Adrenal gland (tissue), 9 donors: ENCODE measurements at regions not wholly inside any gene's neighbourhood (a gene's known extent, or its start where the extent isn't known, plus 50 kb on each side); places are given as distances from the start of the nearest gene placed in this dataset.

Experiments
- DNase-seq, 7 donors: peaks; one replicate each; pipeline ENCODE4 v3.0.0-alpha.2; 2019 to 2020
- H3K27ac ChIP-seq, 5 donors: fragments of 200-600 bp; sonication (generic) in 4 of 5; 1 replicate in 3 of 5; 2 replicates in 2 of 5; pipeline versions ENCODE4 v1.5.1 to v1.8.0; 2016 to 2020; ENCODE audit warnings: mild to moderate bottlenecking in 1 of 5
- H3K27me3 ChIP-seq: fragments of 200-600 bp; 2 replicates; pipeline ENCODE4 v1.8.0; 2021
- H3K36me3 ChIP-seq, 2 donors: fragments of 200-600 bp; replicated peaks in 1 of 2; 1 replicate in 1 of 2; 2 replicates in 1 of 2; pipeline versions ENCODE4 v1.5.1 to v1.8.0; 2018 to 2022
- H3K4me1 ChIP-seq, 2 donors: fragments of 200-600 bp; replicated peaks in 1 of 2; 1 replicate in 1 of 2; 2 replicates in 1 of 2; pipeline versions ENCODE4 v1.5.1 to v1.8.0; 2018 to 2021
- H3K4me3 ChIP-seq, 4 donors: fragments of 200-600 bp; sonication (generic) in 3 of 4; one replicate each; pipeline ENCODE4 v1.5.1; 2016 to 2018
- H3K9me3 ChIP-seq, 3 donors: fragments of 200-600 bp; sonication (generic) in 1 of 3; replicated peaks in 1 of 3; 1 replicate in 2 of 3; 2 replicates in 1 of 3; pipeline versions ENCODE4 v1.5.1 to v1.8.0; 2016 to 2021
- CTCF ChIP-seq, 6 experiments: fragments of 450-650 bp in 4 of 6; fragments of 200-600 bp in 2 of 6; sonication (generic) in 1 of 6; IDR thresholded peaks; 1 replicate in 5 of 6; 2 replicates in 1 of 6; pipeline versions ENCODE4 v1.5.1 to v1.8.0; 2016 to 2021; ENCODE audit warnings: antibody characterized with exemption in 6 of 6, mild to moderate bottlenecking in 2 of 6, moderate library complexity in 1 of 6
- POLR2A ChIP-seq, 2 donors: fragments of 450-650 bp; IDR thresholded peaks; one replicate each; pipeline ENCODE4 v1.6.1; 2017; ENCODE audit warnings: antibody characterized with exemption in 2 of 2, mild to moderate bottlenecking in 2 of 2, moderate library complexity in 1 of 2
- WGBS, 4 donors: extraction: QIAGEN DNeasy Blood & Tissue Kit in 2 of 4; methylation state at CpG; one replicate each; pipeline versions ENCODE4 v1.1.5 to v1.1.7; 2013 to 2017; 5-methylcytosine and 5-hydroxymethylcytosine counted together
- intact Hi-C, 2 donors: fragments of 100-400 bp; cut with DNase I; formaldehyde crosslinking; loops; one replicate each; pipeline versions ENCODE4 v1.14.1 to v1.15.0; 2022 to 2023
- donor health status: healthy with polysubstance abuse.
- donor health status: Bipolar disorder and iron deficiency.
- donor health status: DM: yes; HTN: yes; CAD: no.
- donor health status: DM: no; HTN: no; CAD: no.
- donor health status: DM: no; HTN: no; CAD: no.

DNA sequence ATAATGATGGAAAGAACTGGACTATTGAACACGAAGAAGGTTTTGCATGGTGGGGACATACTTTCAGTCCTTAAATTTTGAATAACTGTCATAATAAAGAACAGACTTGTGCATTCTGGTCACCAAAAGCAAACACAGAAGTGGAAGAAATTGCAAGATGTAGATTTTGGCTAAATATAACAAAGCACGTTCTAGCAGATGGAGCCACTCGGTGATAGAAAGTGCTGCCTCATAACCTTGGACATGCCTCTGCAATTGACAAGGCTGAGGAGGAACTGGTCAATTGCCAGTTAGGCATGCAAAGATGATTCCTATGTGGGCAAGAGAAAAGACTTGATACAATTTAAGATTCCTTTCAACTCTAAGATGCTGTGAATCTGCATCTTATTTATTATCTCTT is 244.1 kb upstream of the ZC3H12C start:
- Histone ChIP-seq H3K36me3 (no peaks in the 10 kb centered on the region), H3K9me3 (no peaks in the 10 kb centered on the region), H3K27me3 (no peaks in the 10 kb centered on the region), H3K27ac (no peak overlapping the region), H3K4me3 (no peak overlapping the region), H3K4me1 (peaks cover 0 to 9% of the 10 kb centered on the region in 2 donors)
- 67 to 82% (median 71%) methylated on average over 3 of the region's 3 CpGs for WGBS, 4 donors
- no peak for DNase-seq
- TF ChIP-seq CTCF (IDR thresholded peaks at IDR 0.05) (no peak), POLR2A (IDR thresholded peaks at IDR 0.05) (no peak)
- intact Hi-C loops = no loop called here

DNA sequence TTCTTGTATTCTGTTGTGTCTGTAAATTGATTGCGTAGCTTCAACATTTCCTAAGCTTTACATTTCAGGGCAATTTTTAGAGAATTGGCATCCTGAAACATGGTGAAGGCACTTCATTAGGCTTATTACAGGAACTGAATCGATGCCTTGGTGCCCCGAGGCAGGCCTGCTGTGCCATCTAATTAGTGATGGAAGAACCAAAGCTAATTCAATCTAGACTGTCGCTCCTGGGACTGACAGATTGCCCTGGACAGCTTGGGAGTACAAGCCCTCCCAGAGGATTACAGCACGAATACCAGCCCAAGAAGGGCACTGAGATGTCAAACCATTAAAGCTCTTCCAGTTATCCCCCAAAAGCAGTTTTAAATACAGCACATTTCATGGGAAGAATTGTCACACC is 243.2 kb upstream of the ZC3H12C start:
- Histone ChIP-seq H3K27me3 (no peaks in the 10 kb centered on the region), H3K4me1 (peaks cover 0 to 7% of the 10 kb centered on the region in 2 donors), H3K4me3 (no peak overlapping the region), H3K9me3 (no peaks in the 10 kb centered on the region), H3K36me3 (no peaks in the 10 kb centered on the region), H3K27ac (no peak overlapping the region)
- DNase-seq = no peak
- WGBS, 4 donors = 87 to 91% (median 88%) methylated on average over 4 to 5 of the region's 5 CpGs
- TF ChIP-seq POLR2A (IDR thresholded peaks at IDR 0.05) (no peak), CTCF (IDR thresholded peaks at IDR 0.05) (no peak)
- intact Hi-C loops = no loop called here

GRCh38 chr11:109851780-109852390 is 241.3 kb upstream of the ZC3H12C start:
- no peak overlapping the region for H3K4me3 ChIP-seq
- no peaks in the 10 kb centered on the region for H3K27me3 ChIP-seq
- TF ChIP-seq CTCF (IDR thresholded peaks at IDR 0.05) (no peak), POLR2A (IDR thresholded peaks at IDR 0.05) (no peak)
- no peaks in the 10 kb centered on the region for H3K36me3 ChIP-seq
- no peaks in the 10 kb centered on the region for H3K4me1 ChIP-seq
- DNase-seq = no peak
- intact Hi-C loops = no loop called here
- H3K9me3 ChIP-seq = no peaks in the 10 kb centered on the region
- H3K27ac ChIP-seq = no peak overlapping the region
- 60 to 74% (median 61%) methylated on average over 1 of the region's 1 CpG for WGBS, 4 donors

DNA sequence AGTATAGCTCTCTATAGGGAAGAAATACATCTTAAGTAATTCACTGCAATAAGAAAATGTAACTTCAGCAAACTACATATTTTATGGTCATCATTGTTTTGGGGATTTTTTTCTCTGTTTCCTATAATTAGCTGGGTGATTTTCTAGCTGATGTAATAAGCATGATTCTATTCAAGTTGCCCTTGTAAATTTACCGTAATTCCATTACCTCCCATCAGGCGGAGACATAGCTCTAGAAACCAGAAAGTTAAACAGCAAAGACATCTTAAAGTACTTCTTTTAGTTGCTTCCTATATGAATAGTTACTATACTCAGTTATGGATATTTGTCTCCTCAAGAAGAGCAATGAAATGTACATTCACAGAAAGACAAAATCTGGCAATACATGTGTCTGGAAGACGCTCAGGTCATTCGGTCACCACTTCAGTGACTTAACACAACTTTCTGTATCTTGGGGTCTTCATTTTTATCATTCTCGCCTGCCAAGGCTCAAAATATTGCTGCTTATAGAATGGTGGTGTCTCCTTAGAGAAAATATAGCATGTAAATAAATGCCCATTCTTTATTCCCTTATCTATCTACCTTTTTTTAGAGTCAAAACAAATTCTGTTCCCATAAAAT is 239.9 kb upstream of the ZC3H12C start:
- Histone ChIP-seq H3K36me3 (no peaks in the 10 kb centered on the region), H3K9me3 (no peaks in the 10 kb centered on the region), H3K4me3 (no peak overlapping the region), H3K4me1 (peaks cover 0 to 4% of the 10 kb centered on the region in 2 donors), H3K27me3 (no peaks in the 10 kb centered on the region), H3K27ac (no peak overlapping the region)
- TF ChIP-seq POLR2A (IDR thresholded peaks at IDR 0.05) (no peak), CTCF (IDR thresholded peaks at IDR 0.05) (peak; percentile 46 to 81 (median 68))
- intact Hi-C loops = no loop called here
- 57 to 65% (median 58%) methylated on average over 5 of the region's 5 CpGs for WGBS, 4 donors
- DNase-seq = peak in 1 of 7 donors; percentile 21
